IPS DF 4.7 (cell line): ENCODE measurements at regions not wholly inside any gene's neighbourhood (a gene's known extent, or its start where the extent isn't known, plus 50 kb on each side); places are given as distances from the start of the nearest gene placed in this dataset.

ENCODE experiments used
- DNase-seq: peaks from one replicate; pipeline ENCODE4 v3.0.0-alpha.2; 2013; ENCODE audit warnings: low spot score; ENCODE audit errors: extremely low read depth

DNA sequence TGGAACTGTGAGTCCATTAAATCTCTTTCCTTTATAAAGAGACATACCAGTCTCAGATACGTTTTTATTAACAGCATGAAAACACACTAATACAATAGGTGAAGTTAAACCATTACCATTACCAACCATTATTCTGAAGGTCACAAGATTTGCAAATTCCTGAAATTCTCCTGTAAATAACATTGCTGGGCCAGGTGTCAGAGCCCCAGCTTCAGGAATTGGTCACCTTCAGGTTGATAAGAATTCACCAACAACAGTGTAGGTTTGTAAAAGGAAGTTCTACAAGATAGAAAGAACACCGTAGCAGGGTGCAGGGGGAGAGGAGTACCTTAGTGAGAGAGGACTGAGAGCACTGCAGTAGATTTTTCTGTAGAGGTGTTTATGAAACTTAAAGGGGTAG, 644.3 kb downstream of the CDY2B start:
- no peak for DNase-seq

DNA sequence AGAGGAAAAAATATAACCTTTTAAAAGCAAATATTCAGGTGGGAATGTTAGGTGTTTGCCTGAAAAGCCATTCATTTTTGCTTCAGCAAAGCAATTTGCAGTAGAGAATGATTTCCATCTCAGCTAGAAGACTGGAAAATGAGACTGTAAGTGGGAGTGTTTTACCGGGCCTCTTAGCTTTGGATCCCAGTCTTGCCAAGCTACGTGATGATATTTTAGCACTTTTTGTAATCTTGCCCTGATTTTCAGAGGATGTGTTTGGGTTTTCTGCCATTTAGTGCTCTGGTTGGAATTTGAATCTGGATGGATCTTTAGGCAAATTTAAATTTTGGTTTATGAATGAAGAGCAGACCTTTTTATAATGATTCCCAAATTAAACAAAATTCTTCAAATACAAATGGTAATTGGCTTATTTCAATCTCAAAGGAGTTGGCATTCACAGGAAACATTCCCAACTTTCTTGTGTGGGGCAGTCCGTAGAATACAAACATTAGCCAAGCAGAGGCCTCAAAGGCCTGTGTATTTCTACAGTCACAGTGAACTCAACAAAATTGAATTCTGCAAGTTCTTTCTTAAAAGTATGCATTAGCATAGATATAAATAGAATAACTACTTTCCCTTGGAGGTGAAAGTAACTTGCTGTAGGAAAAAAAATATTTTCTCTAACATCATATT, 646.4 kb downstream of the CDY2B start:
- DNase-seq = peak; percentile 14

DNA sequence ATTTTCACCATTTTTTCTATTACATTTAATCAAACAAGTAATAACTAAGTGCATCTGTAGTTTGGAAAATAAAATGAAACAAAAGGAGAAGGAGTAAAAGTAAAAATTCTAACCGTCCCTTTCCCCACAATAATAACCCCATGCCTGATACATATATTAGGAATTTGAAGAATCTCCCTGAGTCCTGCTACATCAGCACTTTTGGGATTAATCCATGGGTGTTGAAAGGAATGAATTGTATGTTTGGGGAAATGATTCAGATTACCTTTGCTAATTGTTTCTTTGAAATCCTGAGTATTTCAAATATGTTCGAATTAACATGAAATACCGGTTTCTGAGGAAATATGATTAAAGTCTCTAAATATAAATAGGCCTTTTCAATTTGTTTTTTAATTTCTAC, 648.0 kb downstream of the CDY2B start:
- DNase-seq = no peak

DNA sequence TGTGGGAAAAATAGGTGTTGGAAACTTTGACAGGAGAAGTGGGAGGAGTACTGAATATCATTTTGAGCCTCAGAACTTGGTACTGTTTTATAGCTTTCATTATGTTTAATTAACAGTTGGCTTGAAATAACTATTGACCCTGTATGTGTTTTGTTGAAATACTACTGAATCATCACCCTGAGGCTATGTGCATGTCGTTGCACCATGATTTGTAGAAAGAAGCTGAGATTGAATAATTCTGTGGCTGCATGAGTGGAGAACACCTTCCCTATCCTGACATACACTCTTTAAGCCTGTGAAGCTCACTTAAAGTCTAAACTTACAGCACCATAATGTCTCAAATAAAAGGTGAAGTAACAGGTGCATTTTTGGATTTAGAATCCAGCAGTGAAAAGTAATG, 656.5 kb downstream of the CDY2B start:
- no peak for DNase-seq

DNA sequence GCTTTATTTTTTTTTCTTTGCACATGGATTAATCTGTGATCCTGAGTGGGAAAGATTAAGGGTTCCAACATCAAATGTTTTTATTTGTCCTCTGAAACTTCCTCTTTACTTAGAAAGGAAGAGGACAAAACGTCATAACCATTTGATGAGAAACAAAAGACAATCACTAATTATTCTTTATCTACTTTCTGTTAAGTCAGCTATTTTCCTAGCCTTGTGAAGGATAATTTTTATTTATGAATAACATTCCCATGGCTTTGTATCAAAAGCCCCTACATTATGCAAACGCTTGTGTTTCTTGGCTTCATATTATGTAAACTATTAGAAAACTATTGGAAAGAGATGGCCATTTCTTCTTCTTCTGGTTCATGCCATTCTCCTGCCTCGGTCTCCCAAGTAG, 677.6 kb downstream of the CDY2B start:
- no peak for DNase-seq

DNA sequence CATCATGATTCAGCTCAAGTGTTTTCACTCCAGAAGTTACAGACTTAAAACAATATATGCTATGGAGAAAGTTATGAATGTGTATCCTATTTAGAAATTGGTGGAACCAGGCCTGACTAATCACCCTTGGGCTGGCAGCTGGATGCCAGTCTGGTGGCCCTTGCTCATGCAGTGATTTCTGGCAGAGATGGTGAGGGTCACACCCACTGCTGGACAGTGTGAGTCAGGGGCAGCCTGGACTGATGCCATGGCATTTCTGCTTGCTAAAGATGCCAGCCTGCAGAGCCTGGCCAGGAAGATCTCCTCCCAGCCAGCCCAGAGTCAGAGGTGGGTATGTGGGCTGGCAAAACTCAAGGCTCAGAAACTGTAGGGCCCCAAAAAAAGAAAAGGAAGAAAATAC, 695.7 kb downstream of the CDY2B start:
- DNase-seq = no peak

DNA sequence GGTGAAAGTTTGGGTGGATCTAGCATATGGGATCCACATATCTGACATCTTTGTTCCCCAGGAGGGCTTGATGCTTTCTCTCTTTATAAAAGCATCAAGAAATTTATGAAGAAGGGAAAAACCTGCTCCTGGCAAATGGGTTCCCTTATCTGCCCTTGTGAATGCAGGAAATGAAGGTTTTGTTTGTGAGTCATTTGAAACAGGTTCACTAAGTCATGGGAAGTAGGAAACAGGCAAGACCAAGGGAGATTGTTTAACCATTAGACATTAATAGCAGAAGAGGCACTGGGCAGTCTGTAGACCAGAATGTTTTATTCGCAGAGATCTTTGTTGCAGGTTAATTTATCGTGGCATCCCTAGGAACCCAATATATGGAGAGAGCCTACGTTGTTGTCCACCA, 713.1 kb downstream of the CDY2B start:
- no peak for DNase-seq

DNA sequence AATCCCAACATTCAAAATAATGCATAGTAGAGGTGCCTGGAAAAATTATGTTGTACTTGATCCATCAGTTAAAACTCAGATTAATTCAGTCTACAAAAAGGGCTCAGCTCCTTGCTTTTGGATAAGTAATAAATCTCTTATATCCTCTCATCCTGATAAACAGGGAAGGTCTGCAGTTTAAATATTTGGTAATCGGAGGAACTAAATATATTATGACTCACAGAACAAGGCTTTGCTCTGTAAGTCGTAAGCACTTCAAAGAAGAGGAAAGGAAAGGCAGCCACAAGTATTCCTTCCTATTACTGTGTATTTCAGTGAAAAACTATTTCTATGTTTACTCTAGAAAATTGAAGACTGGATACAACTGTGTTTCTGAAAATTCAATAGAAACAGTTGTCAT, 757.9 kb downstream of the CDY2B start:
- DNase-seq = no peak

DNA sequence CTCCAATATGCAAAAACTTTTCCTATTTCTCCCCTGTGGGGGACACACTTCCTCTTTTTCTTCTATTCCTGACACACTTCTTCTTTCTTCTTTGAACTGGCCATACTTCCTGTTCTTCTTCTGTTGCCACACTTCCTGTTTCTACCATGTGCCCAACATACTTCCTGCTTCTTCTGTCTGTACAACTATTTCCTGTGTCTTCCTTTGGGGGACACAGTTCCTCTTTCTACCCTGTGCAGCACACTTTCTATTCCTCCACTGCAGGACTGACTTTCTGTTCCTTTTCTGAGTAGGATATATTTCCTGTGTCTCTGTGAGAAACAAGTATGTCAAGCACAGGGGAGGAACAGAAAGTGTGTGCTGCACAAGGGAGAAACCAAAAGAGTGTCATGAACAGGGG, 794.7 kb downstream of the CDY2B start:
- no peak for DNase-seq

DNA sequence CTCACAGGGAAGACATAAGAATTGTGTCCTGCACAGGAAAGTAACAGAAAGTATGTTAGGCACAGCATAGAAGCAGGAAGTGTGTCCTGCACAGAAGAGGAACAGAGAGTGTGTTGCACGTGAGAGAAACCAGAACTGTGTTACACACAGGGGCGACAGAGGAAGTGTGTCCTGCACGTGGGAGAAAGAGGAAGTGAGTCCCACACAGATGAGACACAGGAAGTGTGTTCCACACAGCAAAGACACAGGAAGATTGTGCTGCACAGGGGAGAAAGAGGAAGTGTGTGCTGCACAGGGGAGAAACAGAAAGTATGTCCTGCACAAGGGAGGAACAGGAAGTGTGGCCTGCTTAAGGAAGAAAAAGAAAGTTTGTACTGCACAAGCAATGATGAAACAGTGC, 800.1 kb downstream of the CDY2B start:
- DNase-seq = no peak

DNA sequence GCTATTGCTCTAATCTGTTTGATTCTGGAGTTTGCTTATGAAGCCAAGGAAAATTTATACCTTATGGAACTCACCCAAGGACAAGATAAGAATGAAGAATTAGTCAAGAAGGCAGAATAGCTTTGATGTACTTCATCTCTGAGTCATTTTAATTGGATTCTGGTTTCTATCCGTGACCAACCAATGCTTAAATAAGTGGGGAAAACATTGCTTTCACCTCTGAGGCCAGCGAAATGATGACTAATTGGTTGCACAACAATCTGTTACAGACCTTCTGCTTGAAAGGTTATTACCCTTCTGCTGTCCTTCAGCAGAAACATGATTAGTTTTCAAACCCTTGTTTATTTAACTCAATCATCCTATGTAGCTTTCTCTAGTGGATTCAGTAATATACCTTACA, 812.7 kb downstream of the CDY2B start:
- no peak for DNase-seq

DNA sequence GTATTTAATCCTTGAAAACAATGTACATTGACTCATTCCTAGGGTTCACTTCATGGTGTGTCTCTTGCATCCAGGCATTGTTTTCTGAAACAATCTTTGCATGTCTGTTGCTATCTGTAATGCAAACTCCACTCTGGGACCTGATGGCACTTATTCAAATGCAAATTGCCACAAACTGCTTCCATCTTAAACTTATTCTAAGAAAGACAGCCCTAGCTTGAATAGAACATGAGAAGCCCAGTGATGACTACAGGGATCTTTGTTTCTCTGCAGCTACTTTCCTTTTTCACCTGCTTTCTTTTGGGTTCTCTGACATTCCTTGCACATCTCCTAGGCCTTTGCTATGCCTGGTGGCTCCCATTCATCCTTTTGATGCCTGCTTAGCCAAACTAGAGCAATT, 827.0 kb downstream of the CDY2B start:
- no peak for DNase-seq

DNA sequence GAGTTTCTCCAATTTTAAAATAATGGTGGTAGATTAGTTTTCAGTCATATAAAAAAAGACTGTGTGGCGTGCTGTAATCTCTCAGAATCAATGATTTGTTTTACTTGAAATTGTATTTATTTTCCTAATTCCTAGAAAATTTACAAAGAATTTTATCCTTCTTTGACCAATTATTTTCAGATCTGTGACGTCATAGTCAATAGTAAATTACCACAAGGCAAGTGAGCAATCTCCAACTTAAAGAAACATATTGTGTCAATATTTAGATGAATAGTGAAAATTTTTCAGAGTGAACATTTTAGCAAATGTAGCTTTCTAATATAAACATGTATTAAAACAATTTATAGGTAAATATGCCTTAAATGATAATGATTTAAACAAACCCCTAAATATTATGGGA, 829.6 kb downstream of the CDY2B start:
- no peak for DNase-seq

DNA sequence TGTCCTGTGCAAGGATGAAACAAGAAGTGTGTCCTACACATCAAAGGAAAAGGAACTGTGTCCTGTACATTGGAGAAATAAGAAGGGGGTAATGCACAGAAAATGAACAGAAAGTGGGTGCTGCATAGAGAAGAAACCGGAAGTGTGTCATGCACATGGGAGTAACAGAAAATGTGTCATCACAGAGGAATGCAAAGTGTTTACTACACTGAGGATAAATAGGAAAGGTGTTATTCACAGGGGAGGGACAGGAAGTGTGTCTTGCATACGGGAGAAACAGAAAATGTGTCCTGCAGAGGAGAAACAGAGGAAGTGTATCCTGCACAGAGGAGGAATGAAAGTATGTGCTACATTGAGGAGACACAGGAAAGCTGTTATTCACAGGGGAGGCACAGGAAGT, 834.9 kb downstream of the CDY2B start:
- DNase-seq = no peak

DNA sequence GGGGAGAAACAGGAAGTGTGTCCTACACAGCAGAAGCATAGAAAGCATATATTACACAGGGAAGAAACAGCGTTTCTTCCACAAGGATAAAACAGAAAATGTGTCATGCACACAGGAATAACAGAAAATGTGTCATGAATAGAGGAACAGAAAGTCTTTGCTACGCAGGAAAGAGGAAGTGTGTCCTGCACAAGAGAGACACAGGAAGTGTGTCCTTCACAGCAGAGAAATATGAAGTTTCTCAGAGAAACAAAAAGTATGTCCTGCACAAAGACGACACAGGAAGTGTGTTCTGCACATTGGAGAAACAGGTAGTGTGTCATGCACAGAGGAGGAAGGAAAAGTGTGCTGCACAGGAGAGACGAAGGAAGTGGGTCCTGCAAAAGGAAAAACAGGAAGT, 835.3 kb downstream of the CDY2B start:
- no peak for DNase-seq

DNA sequence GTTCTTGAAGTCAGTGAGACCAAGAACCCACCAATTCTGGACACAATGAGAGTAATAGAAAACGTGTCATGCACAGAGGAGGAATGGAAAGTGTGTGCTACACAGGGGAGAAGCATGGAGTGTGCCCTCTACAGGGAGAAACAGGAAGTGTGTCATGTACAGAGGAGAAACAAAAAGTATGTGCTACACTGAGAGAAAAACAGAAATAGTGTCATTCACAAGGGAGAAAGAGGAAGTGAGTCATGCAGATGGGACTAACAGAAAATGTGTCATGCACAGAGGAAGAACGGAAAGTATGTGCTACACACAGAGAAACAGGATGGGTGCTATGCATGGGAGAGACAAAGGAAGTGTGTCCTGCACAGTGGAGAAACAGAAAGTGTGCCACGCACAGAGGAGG, 835.7 kb downstream of the CDY2B start:
- no peak for DNase-seq

DNA sequence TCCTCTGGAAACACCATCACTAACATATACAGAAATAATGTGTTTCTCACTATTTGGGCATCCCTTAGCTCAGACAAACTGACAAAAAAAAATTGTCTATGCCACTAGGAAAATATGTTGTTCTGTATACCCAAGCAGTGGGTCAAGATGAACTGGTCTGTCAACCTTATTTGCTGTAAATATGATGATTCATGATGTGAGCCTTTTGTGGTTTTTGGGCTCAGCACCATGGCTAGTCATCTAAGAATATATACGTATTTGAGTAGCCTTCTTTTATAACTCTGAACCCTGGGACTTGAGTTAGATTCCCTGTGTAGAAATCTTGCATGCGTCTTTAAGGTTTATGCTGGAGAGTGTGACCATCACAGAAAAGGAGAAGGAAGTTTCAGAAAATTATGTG, 841.6 kb downstream of the CDY2B start:
- no peak for DNase-seq

DNA sequence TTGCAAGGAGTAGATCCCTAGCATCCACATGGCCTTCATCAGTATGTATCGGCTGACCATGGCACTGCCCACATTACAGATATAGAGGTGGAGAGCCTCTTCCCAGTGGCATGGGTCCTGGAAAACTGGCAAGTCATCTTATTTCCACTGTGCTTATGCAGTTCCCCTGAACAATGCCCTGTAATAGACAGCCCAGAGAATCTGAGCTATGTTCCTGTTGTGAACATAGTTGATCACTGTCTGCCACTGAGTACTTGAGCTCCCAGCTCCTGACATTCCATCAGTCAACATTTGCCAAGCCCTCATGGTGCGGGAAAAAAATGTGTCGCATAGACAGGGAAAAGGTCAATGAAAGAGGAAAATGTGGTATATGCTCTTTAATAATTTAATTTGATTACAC, 861.9 kb downstream of the CDY2B start:
- DNase-seq = no peak

DNA sequence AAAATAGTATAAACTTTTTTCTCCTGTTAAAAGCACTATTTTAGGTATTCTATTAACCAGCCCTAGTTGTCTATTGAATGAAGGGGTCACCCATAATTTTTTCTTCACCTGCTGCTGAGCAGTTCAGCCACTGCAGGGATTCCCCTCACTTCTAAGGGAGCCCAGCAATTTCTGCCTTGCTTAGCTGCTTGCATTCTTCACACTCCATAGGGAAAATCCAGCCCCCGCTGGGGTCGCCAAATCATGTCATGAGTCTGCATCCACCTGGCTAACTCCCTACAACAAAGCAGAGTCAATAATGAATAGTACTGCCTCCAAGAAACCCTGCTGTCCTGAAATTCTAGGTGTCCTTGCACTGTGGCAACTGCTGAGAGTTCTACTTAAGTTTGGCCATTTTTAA, 886.5 kb downstream of the CDY2B start:
- DNase-seq = no peak

DNA sequence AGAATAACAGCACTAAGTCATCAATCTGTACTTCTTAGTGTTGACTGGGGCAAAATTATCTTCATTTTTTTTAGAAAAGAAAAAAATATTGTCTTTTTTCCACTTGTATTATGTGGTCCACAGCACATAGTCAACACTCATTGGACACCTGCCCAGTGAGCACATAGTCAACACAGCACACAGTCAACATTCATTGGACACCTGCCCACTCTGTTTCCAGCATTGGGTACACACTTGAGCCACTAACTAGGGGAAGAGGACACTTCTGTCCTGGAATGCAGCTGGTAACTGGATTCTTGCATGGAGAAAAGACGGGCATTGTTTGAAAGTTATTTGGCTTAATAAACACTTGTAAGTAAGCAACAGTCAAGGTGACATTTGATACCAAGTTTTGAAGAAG, 898.2 kb downstream of the CDY2B start:
- no peak for DNase-seq

DNA sequence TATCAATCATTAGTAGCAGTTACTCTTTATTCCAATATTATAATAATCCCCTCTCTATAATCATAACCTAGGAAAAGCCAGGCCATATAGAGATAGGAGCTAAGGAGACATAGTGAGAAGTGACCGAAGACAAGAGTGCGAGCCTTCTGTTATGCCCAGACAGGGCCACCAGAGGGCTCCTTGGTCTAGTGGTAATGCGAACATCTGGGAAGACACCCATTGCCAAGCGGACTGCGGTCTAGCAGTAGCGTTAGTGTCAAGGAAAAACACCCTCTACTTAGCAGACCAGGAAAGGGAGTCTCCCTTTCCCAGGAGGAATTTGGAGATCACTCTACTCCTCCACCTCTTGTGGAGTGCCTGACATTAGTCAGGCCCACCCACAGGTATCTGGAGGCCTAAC, 920.9 kb downstream of the CDY2B start:
- DNase-seq = no peak

DNA sequence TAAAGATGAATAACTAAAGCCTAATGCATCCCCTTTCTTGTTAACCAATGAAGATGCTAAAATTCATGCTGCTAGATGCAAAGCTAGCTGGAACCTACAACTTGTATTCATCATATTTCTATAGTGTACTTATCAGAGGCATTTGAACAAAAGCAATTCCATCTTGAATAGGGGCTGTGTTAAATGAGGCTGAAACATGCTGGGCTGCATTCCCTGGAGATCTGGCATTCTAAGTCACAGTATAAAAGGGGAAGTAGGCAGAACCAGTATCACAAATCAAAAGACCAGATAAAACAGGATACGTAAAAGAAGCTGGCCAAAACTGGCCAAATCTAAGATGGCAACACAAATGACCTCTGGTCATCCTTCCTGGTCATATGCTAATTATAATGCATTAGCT, 932.8 kb downstream of the CDY2B start:
- no peak for DNase-seq
